Fibroblast of lung (primary cell): ENCODE measurements at regions not wholly inside any gene's neighbourhood (a gene's known extent, or its start where the extent isn't known, plus 50 kb on each side); places are given as distances from the start of the nearest gene placed in this dataset.

Source experiments
- DNase-seq, 2 donors: peaks; one replicate each; pipeline versions ENCODE4 v3.0.0 to v3.0.0-alpha.2; 2010; ENCODE audit warnings: low read depth in 2 of 2
- H2AFZ ChIP-seq: 2 replicates; pipeline ENCODE4 v1.5.1; 2012; ENCODE audit warnings: low read length, control low read depth, inconsistent platforms
- H3K27ac ChIP-seq: 2 replicates; pipeline ENCODE4 v1.5.1; 2011; ENCODE audit warnings: low read length, control low read depth; ENCODE audit not compliant: insufficient read depth
- H3K27me3 ChIP-seq: 2 replicates; pipeline ENCODE4 v1.5.1; 2011; ENCODE audit warnings: mild to moderate bottlenecking, low read length; ENCODE audit not compliant: control insufficient read depth, insufficient read depth
- H3K36me3 ChIP-seq: 2 replicates; pipeline ENCODE4 v1.5.1; 2011; ENCODE audit warnings: low read length; ENCODE audit not compliant: control insufficient read depth, insufficient read depth
- H3K4me1 ChIP-seq: 2 replicates; pipeline ENCODE4 v1.5.1; 2011; ENCODE audit warnings: low read length; ENCODE audit not compliant: control insufficient read depth, insufficient read depth; ENCODE audit errors: extremely low read depth
- H3K4me2 ChIP-seq: 2 replicates; pipeline ENCODE4 v1.5.1; 2011; ENCODE audit warnings: low read length, control low read depth; ENCODE audit not compliant: insufficient read depth; ENCODE audit errors: extremely low read depth
- H3K4me3 ChIP-seq, 4 experiments: fragments of 200-600 bp in 1 of 4; sonication (generic) in 1 of 4; replicated peaks in 1 of 4; 2 replicates each; pipeline ENCODE4 v1.5.1; 2011 to 2016; ENCODE audit warnings: low read length in 4 of 4, low read depth in 3 of 4, mild to moderate bottlenecking in 3 of 4, control low read depth in 2 of 4, inconsistent platforms in 1 of 4, mixed read lengths in 1 of 4; ENCODE audit not compliant: insufficient read depth in 1 of 4; ENCODE audit errors: control extremely low read depth in 1 of 4
- H3K79me2 ChIP-seq: 2 replicates; pipeline ENCODE4 v1.5.1; 2012; ENCODE audit warnings: mild to moderate bottlenecking, low read length, inconsistent platforms; ENCODE audit not compliant: control insufficient read depth, insufficient read depth
- H3K9ac ChIP-seq: 2 replicates; pipeline ENCODE4 v1.5.1; 2011; ENCODE audit warnings: mild to moderate bottlenecking, low read length, control low read depth; ENCODE audit not compliant: insufficient read depth
- H3K9me3 ChIP-seq: 2 replicates; pipeline ENCODE4 v1.5.1; 2012; ENCODE audit warnings: low read depth, low read length; ENCODE audit not compliant: control insufficient read depth, insufficient read depth
- H4K20me1 ChIP-seq: 2 replicates; pipeline ENCODE4 v1.5.1; 2011; ENCODE audit warnings: low read length; ENCODE audit not compliant: control insufficient read depth, insufficient read depth; ENCODE audit errors: extremely low read depth
- CTCF ChIP-seq, 2 donors: IDR thresholded peaks in 1 of 2; conservative IDR thresholded peaks in 1 of 2; 1 replicate in 1 of 2; 2 replicates in 1 of 2; pipeline ENCODE4 v1.5.1; 2011 to 2012; ENCODE audit warnings: low read length in 2 of 2, control low read depth in 1 of 2, inconsistent platforms in 1 of 2, low read depth in 1 of 2, mild to moderate bottlenecking in 1 of 2
- EZH2 ChIP-seq: IDR thresholded peaks from 2 replicates; pipeline ENCODE4 v1.5.1; 2012; ENCODE audit warnings: low read length, control low read depth, mild to moderate bottlenecking; ENCODE audit errors: missing control alignments

DNA sequence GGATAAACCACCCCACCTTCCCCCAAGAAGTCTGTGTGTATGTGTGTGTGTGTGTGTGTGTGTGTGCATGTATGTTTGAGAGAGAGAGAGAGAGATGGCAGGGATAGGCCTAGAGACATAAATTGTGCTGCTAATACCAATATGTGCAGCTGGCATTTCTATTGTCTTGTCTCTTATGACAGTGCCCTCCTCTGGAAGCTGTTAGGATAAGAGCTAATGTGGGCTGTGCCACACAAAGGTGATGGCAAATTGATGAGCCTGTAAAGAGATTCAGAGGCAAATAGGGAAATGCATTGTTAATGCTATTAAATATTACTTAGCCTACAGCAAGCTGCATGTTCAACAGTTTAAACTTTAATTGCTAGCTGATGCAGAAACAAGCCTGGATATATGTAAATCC, 332.0 kb downstream of the NKX6-1 start:
- no peak for DNase-seq
- H3K9ac ChIP-seq, result no peak overlapping the region
- H3K36me3 ChIP-seq, result no peaks in the 10 kb centered on the region
- H3K9me3 ChIP-seq, result no peaks in the 10 kb centered on the region
- no peak overlapping the region for H2AFZ ChIP-seq
- H3K4me1 ChIP-seq, result no peaks in the 10 kb centered on the region
- no peak overlapping the region for H3K4me2 ChIP-seq
- no peak overlapping the region for H3K27ac ChIP-seq
- H3K79me2 ChIP-seq, result no peaks in the 10 kb centered on the region
- no peaks in the 10 kb centered on the region for H3K27me3 ChIP-seq
- H3K4me3 ChIP-seq, result no peak overlapping the region
- no peak for TF ChIP-seq EZH2
- no peak for TF ChIP-seq CTCF (conservative IDR thresholded peaks at IDR 0.05 in 1 of 2, IDR thresholded peaks at IDR 0.05 in 1 of 2; ENCODE audit: low read depth in 1 of 2, low read length in 2 of 2)
- H4K20me1 ChIP-seq, result no peaks in the 10 kb centered on the region

- no peak overlapping the region for H3K9ac ChIP-seq
- no peak overlapping the region for H3K4me2 ChIP-seq
- no peaks in the 10 kb centered on the region for H3K4me1 ChIP-seq
- TF ChIP-seq EZH2 (no peak), CTCF (conservative IDR thresholded peaks at IDR 0.05 in 1 of 2, IDR thresholded peaks at IDR 0.05 in 1 of 2; ENCODE audit: low read depth in 1 of 2, low read length in 2 of 2) (no peak)
- H3K79me2 ChIP-seq, result no peaks in the 10 kb centered on the region
- no peak overlapping the region for H3K4me3 ChIP-seq
- no peaks in the 10 kb centered on the region for H3K27me3 ChIP-seq
- H4K20me1 ChIP-seq, result no peaks in the 10 kb centered on the region
- DNase-seq, result no peak
- no peaks in the 10 kb centered on the region for H3K36me3 ChIP-seq
- no peak overlapping the region for H3K27ac ChIP-seq
- H3K9me3 ChIP-seq, result no peaks in the 10 kb centered on the region
- H2AFZ ChIP-seq, result no peak overlapping the region
Measured at GRCh38 chr4:84166486-84166885, 332.6 kb downstream of the NKX6-1 start.

GRCh38 chr4:84164201-84164600, 334.9 kb downstream of the NKX6-1 start:
- Histone ChIP-seq H3K9me3 (no peaks in the 10 kb centered on the region), H2AFZ (no peak overlapping the region), H3K4me3 (no peak overlapping the region), H3K9ac (no peak overlapping the region), H3K27me3 (no peaks in the 10 kb centered on the region), H3K4me2 (no peak overlapping the region), H3K4me1 (no peaks in the 10 kb centered on the region), H3K27ac (no peak overlapping the region), H3K36me3 (no peaks in the 10 kb centered on the region), H4K20me1 (no peaks in the 10 kb centered on the region), H3K79me2 (no peaks in the 10 kb centered on the region)
- no peak for DNase-seq
- TF ChIP-seq CTCF (conservative IDR thresholded peaks at IDR 0.05 in 1 of 2, IDR thresholded peaks at IDR 0.05 in 1 of 2; ENCODE audit: low read depth in 1 of 2, low read length in 2 of 2) (no peak), EZH2 (no peak)
